GM18517 (cell line): ENCODE measurements at regions not wholly inside any gene's neighbourhood (a gene's known extent, or its start where the extent isn't known, plus 50 kb on each side); places are given as distances from the start of the nearest gene placed in this dataset.
"Not testable (repeated sequence)": the region's sequence is repeated elsewhere in the genome, so short reads cannot be mapped to it uniquely, and the experiment has no call there.

Source experiments
- ATAC-seq: cut with Tn5 transposase; IDR thresholded peaks from one replicate; pipeline ENCODE4 v1.9.1; 2021; ENCODE audit warnings: mild to moderate bottlenecking, moderate library complexity; ENCODE audit not compliant: unreplicated experiment

DNA sequence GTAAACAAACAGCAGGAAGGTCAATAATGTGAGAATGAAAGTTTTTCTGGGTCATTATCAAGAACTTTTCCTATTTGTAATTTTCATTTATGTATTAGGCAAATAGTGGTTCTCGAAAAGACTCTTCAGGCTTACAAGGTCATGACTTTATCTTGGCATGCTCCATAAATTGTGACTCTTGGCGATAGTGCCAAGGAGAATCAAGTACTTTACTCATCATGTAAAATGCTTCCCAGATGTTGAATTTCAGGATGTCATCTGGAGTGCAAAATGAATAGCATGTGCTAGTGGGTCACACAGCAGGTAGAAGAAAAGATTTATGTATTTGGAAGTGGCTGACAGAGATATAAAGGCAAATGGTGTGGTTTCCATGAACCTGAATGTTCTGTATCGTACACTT lies 1492.7 kb upstream of the PCDH20 start:
- ATAC-seq: no peak

DNA sequence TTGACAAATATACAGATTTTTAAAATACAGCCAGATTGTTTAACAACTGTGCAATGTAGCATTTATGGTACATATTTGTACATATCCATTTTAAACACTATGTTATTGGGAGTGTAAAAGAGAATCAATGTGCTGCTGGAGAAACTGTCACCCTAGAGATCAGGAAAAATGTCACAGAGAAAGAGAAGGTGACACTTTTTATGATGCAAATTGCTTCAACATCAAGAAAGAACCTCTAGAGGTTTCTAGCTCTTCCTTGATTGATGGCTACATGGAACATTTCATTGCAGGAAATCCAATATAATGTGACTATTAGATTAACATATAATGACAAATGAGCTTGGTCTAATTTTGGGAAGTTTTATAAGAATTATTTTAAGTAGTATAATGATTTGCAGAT lies 1491.2 kb upstream of the PCDH20 start:
- no peak for ATAC-seq

DNA sequence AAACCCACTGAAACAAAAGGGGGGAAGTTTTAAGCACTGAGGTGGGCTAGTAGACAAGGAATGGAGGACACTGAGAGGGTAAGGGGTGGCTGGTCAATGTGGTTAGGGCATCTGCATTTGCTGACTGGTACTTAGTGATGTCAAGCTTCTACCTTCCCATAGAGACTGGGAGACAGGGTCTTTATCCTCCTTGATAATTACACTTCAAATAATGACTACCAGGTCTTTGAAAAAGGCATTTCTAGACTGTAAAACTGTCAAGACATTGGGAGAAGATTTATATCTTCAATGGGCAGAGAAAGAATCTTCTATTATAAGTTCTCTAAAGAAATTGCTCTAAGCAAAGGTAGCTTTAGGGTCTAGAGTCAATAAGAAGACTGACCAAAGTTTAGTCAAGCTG lies 1490.8 kb upstream of the PCDH20 start:
- no peak for ATAC-seq

DNA sequence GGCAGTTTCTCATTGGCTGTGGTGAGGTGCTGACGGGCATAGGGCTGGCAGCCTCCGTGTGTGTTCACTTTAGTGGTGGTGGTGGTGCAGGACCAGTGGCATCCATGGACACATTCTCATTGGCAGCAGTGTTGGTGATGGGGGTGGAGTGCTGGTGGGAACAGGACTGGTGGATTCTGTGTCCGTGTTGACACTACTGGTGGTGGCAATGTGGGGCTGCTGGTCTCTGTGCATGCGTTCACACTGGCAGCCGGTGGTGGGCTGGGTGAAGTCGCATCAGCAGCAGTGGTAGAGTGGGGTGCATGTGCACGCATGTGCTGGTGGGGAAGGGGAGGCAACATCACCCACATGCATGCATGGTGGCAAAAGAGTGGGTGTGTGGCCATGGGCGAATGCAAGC lies 1471.4 kb upstream of the PCDH20 start:
- ATAC-seq: no peak

DNA sequence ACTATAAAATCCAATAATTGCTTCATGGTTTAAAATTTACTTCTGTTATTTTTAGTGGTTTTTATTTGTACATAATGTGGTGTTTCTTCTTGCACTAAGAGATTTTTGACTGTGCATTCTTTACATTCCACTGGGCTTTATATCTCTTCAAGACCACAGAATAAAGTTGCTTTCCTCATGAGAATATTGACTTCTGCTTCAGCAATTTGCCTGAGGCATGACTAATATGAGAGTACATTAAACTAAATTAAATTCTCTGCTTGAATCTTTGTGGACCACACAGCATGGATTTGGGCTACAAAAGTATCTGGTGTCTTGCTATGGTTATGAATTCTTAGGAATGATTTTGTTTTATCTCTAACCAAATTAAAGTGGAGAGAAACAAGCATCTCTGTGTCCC lies 1463.4 kb upstream of the PCDH20 start:
- ATAC-seq: no peak

DNA sequence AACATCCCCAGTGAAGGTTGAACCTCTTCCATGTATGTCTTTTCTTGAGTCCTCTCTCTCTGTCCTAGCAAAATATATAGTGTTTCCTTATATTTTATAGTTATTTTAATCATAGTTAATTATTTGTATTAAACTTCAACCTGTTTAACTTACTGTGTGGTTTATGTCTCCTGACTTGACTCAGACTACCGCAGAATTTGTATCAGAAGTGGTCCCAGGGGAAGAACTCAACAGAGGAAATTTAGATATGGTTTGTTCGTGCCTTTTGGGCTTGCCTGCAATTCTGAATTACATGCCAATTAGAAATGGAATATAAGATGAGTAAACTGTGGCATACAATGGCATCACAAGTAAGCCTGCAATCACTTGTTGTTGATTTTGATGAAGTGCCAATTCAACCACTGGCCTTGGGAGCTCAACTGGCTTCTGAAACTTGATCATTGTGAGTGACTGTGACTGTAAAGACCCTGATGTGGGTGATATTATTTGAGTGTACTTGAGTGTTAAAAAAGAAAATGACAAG lies 1459.5 kb upstream of the PCDH20 start:
- ATAC-seq: no peak

DNA sequence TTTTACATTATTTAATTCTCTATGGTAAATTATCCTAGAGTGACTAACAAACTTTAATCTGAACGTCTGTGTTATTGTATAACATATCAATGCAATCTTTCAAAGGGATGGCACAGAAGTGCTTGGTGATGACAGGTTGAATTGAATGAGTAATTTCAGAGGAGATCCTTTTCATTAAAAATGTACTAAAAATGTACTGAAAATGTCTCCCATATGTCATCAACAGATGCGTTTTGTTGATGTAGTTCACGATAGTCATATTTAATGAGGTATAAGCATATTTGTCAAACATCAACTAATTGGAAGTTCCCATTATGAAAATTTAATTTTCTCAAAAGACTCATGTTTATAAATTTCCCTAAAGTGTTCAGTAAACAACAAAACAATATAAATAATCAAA lies 1434.7 kb upstream of the PCDH20 start:
- no peak for ATAC-seq

DNA sequence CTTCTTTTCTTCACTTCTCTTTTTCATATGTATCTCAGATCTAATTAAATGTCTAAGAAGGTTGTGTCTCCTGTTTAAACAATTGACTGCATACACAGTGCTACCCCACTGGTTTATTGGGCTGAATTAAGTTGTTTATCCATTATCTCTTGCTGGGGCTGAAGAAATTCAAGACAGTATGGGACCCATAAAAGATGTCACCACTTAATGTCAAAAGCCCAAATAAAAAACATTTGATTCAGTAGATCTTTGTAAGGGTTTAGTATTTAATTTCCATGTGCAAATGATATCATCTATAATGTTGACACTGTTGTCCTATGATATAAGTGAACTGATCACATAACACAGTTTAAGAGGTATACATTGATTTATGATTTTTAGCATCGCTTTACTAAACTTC lies 1431.9 kb upstream of the PCDH20 start:
- no peak for ATAC-seq

DNA sequence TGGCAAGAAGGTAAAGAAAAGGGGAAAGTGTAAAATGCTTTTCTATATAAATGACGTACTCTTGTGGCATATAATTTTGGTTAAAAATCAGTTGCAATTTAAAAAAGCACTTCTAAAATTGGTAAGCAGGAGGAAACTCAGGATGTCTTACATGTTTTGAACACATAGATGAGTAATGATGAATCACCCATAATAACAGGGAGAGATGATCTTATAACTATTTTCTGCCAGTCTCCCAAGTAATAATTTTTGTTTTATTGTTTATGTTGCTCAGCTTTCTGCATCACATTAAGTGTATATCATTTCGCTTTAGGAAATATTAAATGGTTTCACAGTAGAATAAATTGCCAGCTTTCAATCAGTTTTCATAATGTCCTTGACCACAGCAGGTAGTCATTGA lies 1430.7 kb upstream of the PCDH20 start:
- ATAC-seq: no peak

DNA sequence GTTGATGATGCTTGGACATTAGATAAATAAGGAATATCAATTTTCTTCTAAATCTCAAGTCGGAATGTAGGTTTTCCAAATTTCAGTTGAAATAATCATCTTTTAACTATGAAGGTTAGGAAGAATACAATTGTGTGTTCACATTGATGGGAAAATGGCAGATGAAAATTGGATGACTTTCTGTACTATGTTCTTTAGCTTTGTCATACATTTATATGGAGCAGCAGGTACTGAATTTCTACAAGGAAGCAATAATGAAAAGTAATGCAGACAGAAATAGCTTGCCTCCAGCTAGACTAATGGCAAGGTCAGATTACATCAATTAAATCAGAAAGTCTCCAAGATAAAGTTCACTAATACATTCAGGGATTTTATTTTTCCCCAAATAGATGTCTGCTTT lies 1423.7 kb upstream of the PCDH20 start:
- no peak for ATAC-seq

DNA sequence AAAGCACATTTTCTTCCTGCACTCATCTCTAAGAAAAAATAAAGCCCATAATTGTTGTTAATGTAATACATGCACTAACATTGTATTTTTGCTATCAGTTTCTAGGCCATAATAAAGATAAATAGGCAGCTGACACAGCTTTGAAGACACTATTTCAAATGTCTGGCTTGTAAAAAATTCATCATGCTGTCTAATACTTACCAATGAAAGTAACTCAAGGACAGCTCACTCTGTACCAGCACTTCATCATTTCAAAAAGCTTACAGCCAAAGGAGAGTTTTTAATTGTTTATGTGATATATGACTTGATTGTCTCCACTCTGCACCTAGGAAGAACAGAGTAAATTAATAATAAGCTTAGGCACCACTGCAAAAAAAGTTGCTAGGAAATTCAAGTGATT lies 1423.3 kb upstream of the PCDH20 start:
- no peak for ATAC-seq

DNA sequence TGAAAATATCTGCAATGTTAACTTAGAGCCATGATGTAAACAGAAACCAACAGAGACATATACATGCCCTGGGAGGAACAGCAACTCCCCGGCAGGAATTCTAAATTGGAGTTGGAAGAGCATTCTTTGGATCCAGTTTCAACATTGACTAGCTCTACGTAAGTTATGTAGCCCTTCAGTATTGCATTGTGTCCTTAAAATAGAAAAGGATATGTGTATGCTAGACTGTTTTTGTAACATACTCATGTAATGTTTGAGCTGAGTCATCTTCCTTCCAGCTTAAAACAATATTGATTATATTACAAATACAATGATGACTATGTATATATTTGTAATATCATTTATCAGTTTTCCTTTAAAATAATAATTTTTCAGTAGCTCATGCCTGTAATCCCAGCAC lies 1422.2 kb upstream of the PCDH20 start:
- ATAC-seq: no peak

DNA sequence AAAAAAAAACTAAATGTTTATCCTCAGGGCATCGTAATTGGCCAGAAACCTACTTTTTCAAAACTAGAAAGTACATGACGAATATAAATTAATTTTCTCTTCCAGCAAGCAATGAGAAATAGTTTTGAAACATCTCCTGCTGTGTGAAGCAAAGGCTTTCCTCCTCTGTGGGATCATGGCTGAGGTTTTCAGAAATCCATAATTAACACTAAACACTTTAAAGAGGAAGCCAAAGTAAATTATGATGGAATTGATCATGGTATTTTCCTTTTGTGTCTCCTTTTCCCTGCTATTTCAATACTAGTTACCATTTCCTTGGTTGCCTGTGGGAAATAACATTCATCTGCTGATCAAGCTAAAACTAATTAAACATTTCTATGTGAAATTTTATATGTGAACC lies 1413.8 kb upstream of the PCDH20 start:
- ATAC-seq: no peak

DNA sequence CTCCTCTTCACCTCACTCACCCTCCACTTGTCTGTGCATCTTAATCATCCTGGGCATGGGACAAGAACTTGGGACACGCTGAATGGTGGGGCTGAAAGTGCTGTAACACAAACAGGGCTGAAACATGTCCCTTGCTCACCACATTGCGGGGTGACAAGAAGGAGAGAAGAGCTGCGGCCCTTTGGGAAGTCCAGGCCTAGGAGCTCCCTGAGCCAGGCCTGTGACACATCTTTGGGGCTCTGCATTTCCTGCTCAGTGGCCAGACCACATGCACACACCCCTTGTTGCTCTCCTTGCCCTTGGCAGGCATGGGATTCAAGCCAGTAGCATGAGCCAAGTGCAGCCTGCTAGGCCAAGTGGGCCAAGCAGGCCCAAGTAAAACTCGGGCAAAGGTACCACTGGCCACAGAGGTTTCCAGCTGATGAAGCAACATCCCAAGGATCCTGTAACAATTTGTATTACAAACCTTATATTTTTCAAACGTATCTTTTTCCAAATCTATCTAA lies 1384.3 kb upstream of the PCDH20 start:
- no peak for ATAC-seq

DNA sequence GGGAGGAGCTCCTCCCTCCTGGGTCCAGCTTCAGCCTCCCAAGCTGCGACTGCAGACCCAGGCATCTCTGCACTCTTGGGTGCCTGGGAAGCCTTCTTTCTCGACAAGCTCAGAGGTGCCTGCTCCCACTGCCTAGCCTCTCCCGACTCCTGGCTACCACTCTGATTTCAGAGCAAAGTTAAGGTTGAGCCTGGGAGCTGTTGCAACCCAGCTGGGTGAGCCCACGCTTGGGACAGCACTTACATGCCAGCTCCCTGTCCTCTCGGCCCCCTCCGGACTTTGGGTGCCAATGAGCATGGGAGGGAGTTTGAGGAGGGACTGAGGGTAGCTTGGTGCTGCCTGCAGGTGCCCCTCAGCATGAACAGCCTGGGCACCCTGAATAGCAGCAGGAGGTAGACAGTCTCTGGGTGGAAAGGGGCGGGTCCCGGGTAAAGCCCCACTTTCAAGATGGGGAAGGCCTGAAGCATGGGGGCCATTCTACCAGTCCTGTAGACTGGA lies 1383.4 kb upstream of the PCDH20 start:
- no peak for ATAC-seq

DNA sequence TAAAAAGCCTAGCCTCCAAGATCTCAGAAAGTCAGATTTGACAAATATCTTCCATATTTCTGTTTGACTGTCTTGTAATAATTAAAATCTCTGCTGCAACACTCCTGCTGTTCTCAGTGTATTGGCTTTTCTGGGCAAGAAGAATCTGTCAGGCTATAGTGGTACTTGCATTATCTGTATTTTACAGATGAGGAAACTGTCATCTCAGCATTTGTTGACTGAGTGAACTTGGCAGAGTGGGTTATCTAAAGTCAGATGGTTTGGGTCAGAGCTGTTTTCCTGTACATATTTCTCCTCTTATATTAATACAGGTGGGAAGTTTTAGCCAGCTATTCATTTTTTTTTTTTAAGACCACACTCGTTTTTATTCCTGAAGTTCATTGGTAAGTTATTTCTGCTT lies 1378.2 kb upstream of the PCDH20 start:
- no peak for ATAC-seq

DNA sequence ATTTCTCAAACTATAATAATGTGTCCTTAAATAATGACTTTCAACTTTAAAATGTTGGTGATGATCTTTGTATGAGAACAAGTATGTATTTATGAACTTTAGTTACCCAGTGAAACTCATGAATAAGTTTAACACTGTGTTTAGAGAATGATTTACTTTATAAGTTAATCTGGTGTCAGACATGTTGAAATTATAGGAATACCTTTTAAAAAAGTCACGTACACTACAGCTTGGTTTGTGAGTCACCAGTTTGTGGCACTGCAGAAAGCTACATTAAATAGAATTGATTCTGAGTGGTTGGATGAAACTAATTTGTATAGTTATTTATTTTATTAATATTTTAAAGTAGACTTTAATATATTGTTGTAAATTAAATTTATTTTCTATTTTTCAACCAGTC lies 1366.2 kb upstream of the PCDH20 start:
- ATAC-seq: no peak

DNA sequence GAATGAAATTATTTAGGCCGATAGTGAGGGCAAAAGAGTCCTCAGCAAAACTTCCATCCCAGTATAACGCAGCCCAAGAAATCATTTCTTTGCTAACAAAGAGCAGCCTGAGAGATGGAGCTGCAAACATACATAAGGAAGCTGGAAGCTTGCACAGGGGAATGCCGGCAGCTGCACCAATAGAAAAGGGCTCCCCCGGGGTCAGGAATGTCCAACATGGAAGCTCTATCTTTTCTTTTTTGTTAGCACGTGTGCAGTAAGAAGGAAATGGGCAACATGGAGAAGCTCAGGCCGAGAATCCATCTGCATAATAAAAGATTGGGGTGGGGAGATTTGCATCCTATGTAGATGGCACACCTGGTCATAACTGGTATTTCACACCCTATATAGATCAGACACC lies 1363.5 kb upstream of the PCDH20 start:
- no peak for ATAC-seq

DNA sequence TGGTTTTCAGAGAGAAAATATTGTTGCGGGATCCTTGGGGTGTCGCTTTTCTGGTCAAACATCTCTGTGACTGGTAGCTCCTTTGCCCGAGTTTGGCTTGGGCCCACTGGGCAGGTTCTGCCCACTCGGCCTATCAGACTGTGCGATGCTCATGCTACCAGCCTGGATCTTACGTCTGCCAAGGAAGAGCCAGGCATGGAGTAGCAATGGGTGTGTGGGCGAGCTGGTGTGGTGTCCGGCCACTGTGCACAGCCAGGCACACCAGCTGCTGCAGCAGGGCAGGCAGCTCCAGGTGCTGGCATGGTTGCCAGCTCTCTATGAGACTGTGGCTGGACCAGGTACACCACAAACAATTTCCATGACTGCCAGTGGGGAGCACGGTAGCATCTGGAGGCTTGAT lies 1351.8 kb upstream of the PCDH20 start:
- no peak for ATAC-seq

DNA sequence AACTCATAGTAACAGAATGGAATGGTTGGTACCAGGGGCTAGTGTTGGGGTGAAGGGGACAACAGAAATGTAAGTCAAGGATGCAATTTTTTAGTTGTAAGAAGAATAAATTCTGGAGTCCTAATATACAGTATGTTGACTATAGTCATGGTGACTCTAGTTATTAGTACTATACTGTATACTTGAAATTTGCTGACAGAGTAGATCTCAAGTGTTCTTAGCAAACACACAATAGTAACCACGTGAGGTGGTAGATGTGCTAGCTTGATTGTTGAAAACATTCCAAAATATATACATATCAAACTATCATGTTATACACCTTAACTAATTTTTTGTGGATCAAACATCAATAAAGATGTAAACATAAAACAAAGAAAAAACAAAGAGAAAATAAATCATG lies 1345.1 kb upstream of the PCDH20 start:
- no peak for ATAC-seq

DNA sequence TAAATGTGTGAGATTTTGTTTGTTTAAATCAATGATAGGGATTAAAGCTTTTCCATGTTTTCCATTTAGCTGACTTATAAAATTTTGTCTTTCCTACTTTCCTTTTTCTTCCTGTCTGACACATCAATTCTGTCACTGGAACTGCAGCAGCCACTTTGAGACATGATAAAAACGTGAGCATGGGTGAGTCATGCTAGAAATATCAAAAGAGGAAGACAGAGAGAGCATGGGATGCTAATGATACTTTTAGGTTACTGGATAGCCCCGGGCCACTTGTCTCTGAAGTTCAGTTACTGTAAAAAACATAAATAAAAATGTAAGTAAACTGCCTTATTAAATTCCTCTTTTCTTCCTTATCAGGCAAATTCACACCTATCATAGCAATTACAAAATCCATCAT lies 1332.0 kb upstream of the PCDH20 start:
- ATAC-seq: no peak

DNA sequence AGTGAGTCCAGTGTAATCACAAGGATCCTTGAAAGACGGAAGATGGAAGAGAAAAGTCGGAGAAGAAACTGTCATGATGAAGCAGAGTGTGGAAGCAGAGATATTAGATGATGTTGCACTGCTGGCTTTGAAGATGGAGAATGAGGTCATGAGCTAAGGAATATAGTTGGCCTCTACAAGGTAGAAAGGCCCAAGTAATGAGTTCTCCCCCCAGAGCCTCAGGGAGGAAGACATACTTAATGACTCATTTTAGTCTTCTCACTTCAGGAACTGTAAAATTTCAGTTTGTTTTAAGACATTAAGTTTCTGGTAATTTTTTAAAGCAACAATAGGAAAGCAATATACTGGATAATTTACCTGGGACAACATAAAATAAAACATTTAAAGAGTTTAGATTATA lies 1331.5 kb upstream of the PCDH20 start:
- ATAC-seq: no peak

DNA sequence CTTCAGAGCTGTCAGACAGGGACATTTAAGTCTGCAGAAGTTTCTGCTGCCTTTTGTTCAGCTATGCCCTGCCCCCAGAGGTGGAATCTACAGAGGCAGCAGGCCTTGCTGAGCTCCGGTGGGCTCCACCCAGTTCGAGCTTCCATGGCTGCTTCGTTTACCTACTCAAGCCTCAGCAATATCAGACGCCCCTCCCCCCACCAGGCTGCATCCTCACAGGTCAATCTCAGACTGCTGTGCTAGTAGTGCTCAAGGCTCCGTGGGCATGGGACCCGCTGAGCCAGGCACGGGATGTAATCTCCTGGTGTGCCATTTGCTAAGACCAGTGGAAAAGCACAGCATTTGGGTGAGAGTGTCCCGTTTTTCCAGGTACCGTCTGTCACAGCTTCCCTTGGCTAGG lies 1314.1 kb upstream of the PCDH20 start:
- ATAC-seq: not testable (repeated sequence)

DNA sequence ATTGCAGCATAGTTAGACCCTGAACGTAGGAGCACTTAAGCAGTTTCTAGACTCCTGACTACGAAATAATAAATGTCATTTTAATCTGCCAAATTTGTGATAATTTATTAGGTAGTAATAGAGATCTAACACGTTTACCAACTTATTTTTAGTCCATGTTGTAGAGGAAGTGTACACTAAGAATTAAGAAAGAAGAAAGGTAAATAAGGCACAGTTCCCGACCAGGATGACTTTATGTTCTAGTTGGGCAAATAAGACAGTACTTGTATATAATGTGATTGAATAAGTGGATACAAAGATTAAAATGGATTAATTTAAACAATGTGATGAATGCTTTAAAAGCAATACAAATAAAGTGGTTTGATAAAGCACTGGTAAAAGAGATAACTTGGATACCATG lies 1306.2 kb upstream of the PCDH20 start:
- no peak for ATAC-seq
